ENCODE measurements at regions not wholly inside any gene's neighbourhood (a gene's known extent, or its start where the extent isn't known, plus 50 kb on each side); places are given as distances from the start of the nearest gene placed in this dataset.

GRCh38 chr1:187046293-187046692 is 217.5 kb downstream of the PLA2G4A start:
- TF ChIP-seq, protein P1, sequence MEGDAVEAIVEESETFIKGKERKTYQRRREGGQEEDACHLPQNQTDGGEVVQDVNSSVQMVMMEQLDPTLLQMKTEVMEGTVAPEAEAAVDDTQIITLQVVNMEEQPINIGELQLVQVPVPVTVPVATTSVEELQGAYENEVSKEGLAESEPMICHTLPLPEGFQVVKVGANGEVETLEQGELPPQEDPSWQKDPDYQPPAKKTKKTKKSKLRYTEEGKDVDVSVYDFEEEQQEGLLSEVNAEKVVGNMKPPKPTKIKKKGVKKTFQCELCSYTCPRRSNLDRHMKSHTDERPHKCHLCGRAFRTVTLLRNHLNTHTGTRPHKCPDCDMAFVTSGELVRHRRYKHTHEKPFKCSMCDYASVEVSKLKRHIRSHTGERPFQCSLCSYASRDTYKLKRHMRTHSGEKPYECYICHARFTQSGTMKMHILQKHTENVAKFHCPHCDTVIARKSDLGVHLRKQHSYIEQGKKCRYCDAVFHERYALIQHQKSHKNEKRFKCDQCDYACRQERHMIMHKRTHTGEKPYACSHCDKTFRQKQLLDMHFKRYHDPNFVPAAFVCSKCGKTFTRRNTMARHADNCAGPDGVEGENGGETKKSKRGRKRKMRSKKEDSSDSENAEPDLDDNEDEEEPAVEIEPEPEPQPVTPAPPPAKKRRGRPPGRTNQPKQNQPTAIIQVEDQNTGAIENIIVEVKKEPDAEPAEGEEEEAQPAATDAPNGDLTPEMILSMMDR (IDR thresholded peaks at IDR 0.05; ENCODE audit: low read depth, low read length): no peak
- TF ChIP-seq EZH2phosphoT487 (IDR thresholded peaks at IDR 0.05; ENCODE audit: low read depth): no peak

Data from OCI-LY3 (cell line).